Endodermal cell (in vitro differentiated cells): ENCODE measurements at regions not wholly inside any gene's neighbourhood (a gene's known extent, or its start where the extent isn't known, plus 50 kb on each side); places are given as distances from the start of the nearest gene placed in this dataset.

Experiments
- DNase-seq: peaks from one replicate; pipeline ENCODE4 v3.0.0-alpha.2; 2017
- H3K27ac ChIP-seq: 2 replicates; pipeline ENCODE4 v1.5.1; 2013; ENCODE audit warnings: mild to moderate bottlenecking, low read depth, low read length, moderate library complexity
- H3K27me3 ChIP-seq: 2 replicates; pipeline ENCODE4 v1.6.1; 2013; ENCODE audit warnings: mild to moderate bottlenecking, low read length, moderate library complexity; ENCODE audit not compliant: insufficient read depth, control insufficient read depth, poor library complexity, severe bottlenecking
- H3K36me3 ChIP-seq: 2 replicates; pipeline ENCODE4 v1.7.0; 2013; ENCODE audit warnings: mild to moderate bottlenecking, low read length, moderate library complexity; ENCODE audit not compliant: control insufficient read depth, insufficient read depth
- H3K4me1 ChIP-seq: one replicate; pipeline ENCODE4 v1.7.0; 2013; ENCODE audit warnings: low read length; ENCODE audit not compliant: control insufficient read depth, insufficient read depth
- H3K4me3 ChIP-seq: 2 replicates; pipeline ENCODE4 v1.5.1; 2013; ENCODE audit warnings: mild to moderate bottlenecking, low read length, moderate library complexity
- H3K9ac ChIP-seq: 2 replicates; pipeline ENCODE4 v1.6.1; 2013; ENCODE audit warnings: mild to moderate bottlenecking, low read length, moderate library complexity; ENCODE audit not compliant: poor library complexity, severe bottlenecking; ENCODE audit errors: extremely low read depth
- H3K9me3 ChIP-seq: 2 replicates; pipeline ENCODE4 v1.6.1; 2013; ENCODE audit warnings: mild to moderate bottlenecking, low read length, moderate library complexity; ENCODE audit not compliant: control insufficient read depth
- H3K27ac Mint-ChIP-seq: 2 replicates; pipeline ENCODE4 v1.8.0; 2020; ENCODE audit warnings: mixed read lengths
- H3K27me3 Mint-ChIP-seq: 2 replicates; pipeline ENCODE4 v1.8.0; 2021; ENCODE audit warnings: mild to moderate bottlenecking, mixed read lengths; ENCODE audit not compliant: insufficient read depth
- H3K36me3 Mint-ChIP-seq: 2 replicates; pipeline ENCODE4 v1.8.0; 2020; ENCODE audit warnings: low read depth, mixed read lengths
- H3K4me1 Mint-ChIP-seq: 2 replicates; pipeline ENCODE4 v1.8.0; 2020; ENCODE audit warnings: mixed read lengths
- H3K4me3 Mint-ChIP-seq: 2 replicates; pipeline ENCODE4 v1.8.0; 2020; ENCODE audit warnings: mild to moderate bottlenecking, moderate library complexity, mixed read lengths
- H3K9me3 Mint-ChIP-seq: 2 replicates; pipeline ENCODE4 v1.8.0; 2020; ENCODE audit warnings: mild to moderate bottlenecking, mixed read lengths
- WGBS, 2 experiments: methylation state at CpG; one replicate each; pipeline versions ENCODE4 v1.1.5 to v1.1.7; 2013; ENCODE audit warnings: missing lambda C conversion rate in 2 of 2, mixed read lengths in 1 of 2; ENCODE audit not compliant: insufficient coverage in 1 of 2, insufficient read length in 1 of 2; 5-methylcytosine and 5-hydroxymethylcytosine counted together
- TF ChIP-seq, protein P1 (sequence below): fragments of 200-600 bp; sonication (generic); conservative IDR thresholded peaks from 2 replicates; pipeline ENCODE4 v1.5.0; 2021; ENCODE audit warnings: antibody characterized with exemption, mild to moderate bottlenecking

DNA sequence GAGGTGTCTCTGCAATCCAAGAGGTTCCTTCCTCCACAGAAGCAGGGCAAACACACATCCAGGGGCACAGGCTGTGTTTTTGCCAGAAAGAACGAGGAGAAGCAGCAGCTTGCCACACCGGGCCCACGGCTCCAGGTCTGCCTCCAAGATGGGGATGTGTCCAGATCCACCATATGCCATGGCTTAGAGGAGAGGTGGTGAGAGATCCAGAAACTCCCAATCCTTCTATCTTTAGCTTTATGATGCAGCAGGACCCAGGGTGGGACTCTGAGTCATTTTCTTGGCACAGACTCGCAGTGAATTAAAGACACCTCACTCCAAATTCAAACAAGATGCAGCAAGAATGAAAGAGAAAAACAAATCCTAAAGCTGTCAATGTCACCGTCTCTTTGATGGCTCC, 481.4 kb upstream of the TMEM132C start:
- H3K4me3 Mint-ChIP-seq, result no peak overlapping the region
- DNase-seq, result no peak
- Histone ChIP-seq H3K4me1 (no peaks in the 10 kb centered on the region), H3K36me3 (no peaks in the 10 kb centered on the region), H3K27me3 (peaks cover 19% of the 10 kb centered on the region), H3K9me3 (no peaks in the 10 kb centered on the region), H3K4me3 (no peak overlapping the region), H3K9ac (no peak overlapping the region), H3K27ac (no peak overlapping the region)
- no peaks in the 10 kb centered on the region for H3K9me3 Mint-ChIP-seq
- TF ChIP-seq, protein P1, sequence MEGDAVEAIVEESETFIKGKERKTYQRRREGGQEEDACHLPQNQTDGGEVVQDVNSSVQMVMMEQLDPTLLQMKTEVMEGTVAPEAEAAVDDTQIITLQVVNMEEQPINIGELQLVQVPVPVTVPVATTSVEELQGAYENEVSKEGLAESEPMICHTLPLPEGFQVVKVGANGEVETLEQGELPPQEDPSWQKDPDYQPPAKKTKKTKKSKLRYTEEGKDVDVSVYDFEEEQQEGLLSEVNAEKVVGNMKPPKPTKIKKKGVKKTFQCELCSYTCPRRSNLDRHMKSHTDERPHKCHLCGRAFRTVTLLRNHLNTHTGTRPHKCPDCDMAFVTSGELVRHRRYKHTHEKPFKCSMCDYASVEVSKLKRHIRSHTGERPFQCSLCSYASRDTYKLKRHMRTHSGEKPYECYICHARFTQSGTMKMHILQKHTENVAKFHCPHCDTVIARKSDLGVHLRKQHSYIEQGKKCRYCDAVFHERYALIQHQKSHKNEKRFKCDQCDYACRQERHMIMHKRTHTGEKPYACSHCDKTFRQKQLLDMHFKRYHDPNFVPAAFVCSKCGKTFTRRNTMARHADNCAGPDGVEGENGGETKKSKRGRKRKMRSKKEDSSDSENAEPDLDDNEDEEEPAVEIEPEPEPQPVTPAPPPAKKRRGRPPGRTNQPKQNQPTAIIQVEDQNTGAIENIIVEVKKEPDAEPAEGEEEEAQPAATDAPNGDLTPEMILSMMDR, result no peak
- no peak overlapping the region for H3K27ac Mint-ChIP-seq
- H3K36me3 Mint-ChIP-seq, result no peaks in the 10 kb centered on the region
- WGBS, 2 experiments, result 74 to 75% methylated on average over 4 to 5 of the region's 5 CpGs
- no peaks in the 10 kb centered on the region for H3K27me3 Mint-ChIP-seq
- peaks cover 14% of the 10 kb centered on the region for H3K4me1 Mint-ChIP-seq

- Mint-ChIP-seq H3K4me3 (no peak overlapping the region), H3K9me3 (no peaks in the 10 kb centered on the region), H3K4me1 (peaks cover 14% of the 10 kb centered on the region), H3K36me3 (no peaks in the 10 kb centered on the region), H3K27me3 (no peaks in the 10 kb centered on the region), H3K27ac (no peak overlapping the region)
- H3K4me1 ChIP-seq, result no peaks in the 10 kb centered on the region
- 80 to 83% methylated on average over 1 to 8 of the region's 8 CpGs for WGBS, 2 experiments
- H3K36me3 ChIP-seq, result no peaks in the 10 kb centered on the region
- TF ChIP-seq, protein P1, result no peak
- H3K9ac ChIP-seq, result no peak overlapping the region
- peaks cover 19% of the 10 kb centered on the region for H3K27me3 ChIP-seq
- no peak overlapping the region for H3K4me3 ChIP-seq
- DNase-seq, result no peak
- H3K27ac ChIP-seq, result no peak overlapping the region
- H3K9me3 ChIP-seq, result no peaks in the 10 kb centered on the region
Measured at GRCh38 chr12:127785986-127786590, 480.9 kb upstream of the TMEM132C start.

DNA sequence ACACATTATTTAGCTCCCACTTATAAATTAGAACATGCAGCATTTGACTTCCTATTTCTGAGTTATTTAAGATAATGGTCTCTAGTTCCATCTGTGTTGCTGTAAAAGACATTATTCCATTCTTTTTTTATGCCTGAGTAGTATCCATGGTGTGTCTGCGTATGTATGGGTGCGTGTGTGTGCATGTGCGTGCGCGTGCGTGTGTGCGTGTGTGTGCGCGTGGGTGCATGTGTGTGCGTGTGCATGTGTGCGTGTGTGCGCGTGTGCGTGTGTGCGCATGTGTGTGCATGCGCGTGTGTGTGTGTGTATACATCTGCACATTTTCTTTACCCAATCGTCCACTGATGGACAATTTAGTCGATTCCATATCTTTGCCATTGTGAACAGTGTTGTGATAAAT, 479.4 kb upstream of the TMEM132C start:
- 83 to 86% methylated on average over 15 to 19 of the region's 19 CpGs for WGBS, 2 experiments
- Mint-ChIP-seq H3K36me3 (no peaks in the 10 kb centered on the region), H3K27me3 (no peaks in the 10 kb centered on the region), H3K4me1 (peaks cover 14% of the 10 kb centered on the region), H3K9me3 (no peaks in the 10 kb centered on the region), H3K4me3 (no peak overlapping the region), H3K27ac (no peak overlapping the region)
- TF ChIP-seq, protein P1, result no peak
- Histone ChIP-seq H3K36me3 (no peaks in the 10 kb centered on the region), H3K27me3 (peaks cover 19% of the 10 kb centered on the region), H3K4me3 (no peak overlapping the region), H3K4me1 (no peaks in the 10 kb centered on the region), H3K9ac (no peak overlapping the region), H3K9me3 (no peaks in the 10 kb centered on the region), H3K27ac (no peak overlapping the region)
- DNase-seq, result no peak
